ENCODE measurements at regions not wholly inside any gene's neighbourhood (a gene's known extent, or its start where the extent isn't known, plus 50 kb on each side); places are given as distances from the start of the nearest gene placed in this dataset.

- TF ChIP-seq POLR2AphosphoS5 (IDR thresholded peaks at IDR 0.05) (no peak), CTCF (IDR thresholded peaks at IDR 0.05) (no peak)
Measured at GRCh38 chr6:6392214-6393068, 72.0 kb upstream of the F13A1 start.
